NAMALWA (cell line): ENCODE measurements at regions not wholly inside any gene's neighbourhood (a gene's known extent, or its start where the extent isn't known, plus 50 kb on each side); places are given as distances from the start of the nearest gene placed in this dataset.

Experiments
- DNase-seq: peaks from one replicate; pipeline ENCODE4 v3.0.0-alpha.2; 2015; ENCODE audit warnings: low spot score

DNA sequence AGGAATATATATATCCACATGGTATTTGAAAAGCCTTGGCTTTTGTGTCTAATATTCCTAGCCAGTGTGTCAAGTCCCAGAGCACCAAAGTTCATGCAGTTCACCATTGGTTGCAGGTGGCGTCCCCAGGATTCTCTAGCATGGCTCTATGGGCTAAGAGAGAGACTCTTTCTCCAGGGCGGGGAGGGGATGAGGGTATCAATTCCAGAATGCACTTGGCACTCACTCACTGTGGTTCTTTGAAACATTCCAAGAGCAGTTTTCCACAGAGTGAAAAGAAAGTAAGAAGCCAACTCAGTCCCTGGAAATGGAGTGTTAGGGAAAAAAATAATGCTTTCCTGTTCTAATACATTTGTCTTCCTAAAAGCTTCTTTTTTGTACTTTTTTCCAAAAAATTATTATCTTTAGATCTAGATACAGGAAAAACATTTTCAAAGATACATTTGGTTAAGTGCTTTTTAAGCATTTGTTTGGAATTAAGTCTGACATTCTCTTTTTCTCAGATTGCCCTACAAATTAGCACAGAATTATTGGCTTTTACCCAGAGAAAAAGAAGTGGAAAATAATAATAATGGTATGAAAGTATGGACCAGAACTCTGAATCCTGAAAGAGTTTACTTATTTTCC is 239.9 kb downstream of the PAX3 start:
- no peak for DNase-seq

GRCh38 chr2:222057347-222058073 is 241.3 kb downstream of the PAX3 start:
- DNase-seq = peak; percentile 31

GRCh38 chr2:222055328-222055727 is 243.5 kb downstream of the PAX3 start:
- no peak for DNase-seq

DNA sequence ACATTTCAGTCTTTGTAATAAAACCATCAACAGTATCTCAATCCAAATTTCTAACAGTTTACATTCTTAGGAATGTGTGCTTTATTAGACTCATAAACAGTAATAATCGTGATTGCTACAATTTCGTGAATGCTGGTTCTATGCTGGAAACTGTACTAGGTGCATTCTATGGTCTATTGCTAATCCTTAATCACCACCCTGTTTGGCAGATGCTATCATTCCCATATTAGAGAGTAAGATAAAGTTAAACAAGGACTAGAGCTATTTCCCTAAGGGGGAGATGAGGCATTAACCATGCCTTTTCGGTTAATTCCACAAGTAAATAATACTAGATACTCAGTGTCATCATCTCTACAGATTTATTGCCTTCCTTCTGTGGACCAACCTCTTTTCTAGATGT is 244.0 kb downstream of the PAX3 start:
- no peak for DNase-seq

DNA sequence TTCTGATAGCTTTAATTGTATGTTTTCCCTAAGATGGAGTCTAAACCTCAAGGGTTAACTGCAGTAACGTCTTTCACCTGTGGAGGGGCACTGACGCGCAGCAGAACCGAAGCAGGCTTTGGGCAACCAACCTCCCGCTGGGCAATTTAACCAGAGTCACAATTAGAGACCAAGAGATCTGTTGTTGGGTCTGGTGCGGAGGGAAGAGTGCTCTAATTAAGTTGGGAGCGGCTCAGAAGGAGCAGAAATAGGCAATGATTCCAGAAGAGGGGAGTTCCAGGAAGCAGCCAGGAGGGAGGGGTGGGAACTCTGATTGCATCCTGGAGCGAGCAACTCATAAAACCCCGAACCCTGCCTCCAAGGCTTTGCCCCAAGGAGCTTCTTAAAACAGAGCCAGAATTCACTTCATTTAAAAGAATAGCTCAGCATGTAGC is 245.8 kb downstream of the PAX3 start:
- DNase-seq = peak; percentile 49

- no peak for DNase-seq
Measured at GRCh38 chr2:222050981-222051380, 247.8 kb downstream of the PAX3 start.

GRCh38 chr2:222049946-222050345 is 248.9 kb downstream of the PAX3 start:
- DNase-seq = no peak

GRCh38 chr2:222043897-222044296 is 254.9 kb downstream of the PAX3 start:
- DNase-seq = no peak

DNA sequence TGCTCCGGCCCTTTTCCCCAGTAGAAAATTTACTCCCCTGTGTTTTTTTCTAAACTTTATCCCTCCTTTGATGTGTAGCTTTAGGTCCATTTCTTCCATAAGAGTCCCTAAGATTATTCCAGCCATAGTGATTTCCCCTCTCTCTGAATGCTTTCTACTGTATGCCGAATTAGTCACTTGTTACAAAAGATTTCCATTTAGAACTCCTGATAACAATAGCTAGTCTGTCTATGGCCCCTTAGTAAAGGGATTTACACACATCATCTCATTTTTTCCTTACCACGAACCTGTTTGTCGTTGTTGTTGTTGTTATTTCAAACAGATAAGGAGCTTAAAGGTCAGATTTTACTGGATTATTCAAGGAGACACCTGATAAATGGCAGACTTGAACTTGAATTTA is 256.1 kb downstream of the PAX3 start:
- DNase-seq = no peak

- DNase-seq = no peak
Measured at GRCh38 chr2:222040333-222040732, 258.5 kb downstream of the PAX3 start.

DNA sequence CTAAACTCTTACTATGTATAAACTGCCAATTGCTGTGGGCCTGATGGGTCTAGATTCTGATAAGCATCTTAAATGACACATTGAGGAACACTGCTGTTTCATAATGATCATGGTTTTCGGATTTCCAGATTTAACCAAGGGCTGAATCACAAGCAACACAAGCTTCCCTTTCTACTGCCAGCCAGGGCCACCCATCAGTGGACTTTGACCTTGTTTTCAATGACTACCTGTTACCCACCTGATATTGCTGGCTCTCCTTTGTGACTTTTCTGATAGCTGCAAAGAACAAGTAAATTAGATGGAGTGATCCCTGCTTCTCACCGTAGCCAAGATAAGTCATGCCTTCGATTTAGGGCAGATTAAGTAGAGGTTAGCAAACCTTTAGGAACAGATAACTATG is 259.0 kb downstream of the PAX3 start:
- no peak for DNase-seq

- DNase-seq = peak; percentile 46
Measured at GRCh38 chr2:222038067-222038802, 260.6 kb downstream of the PAX3 start.

- no peak for DNase-seq
Measured at GRCh38 chr2:222037211-222037610, 261.6 kb downstream of the PAX3 start.

GRCh38 chr2:222034058-222034457 is 264.7 kb downstream of the PAX3 start:
- DNase-seq = no peak

DNA sequence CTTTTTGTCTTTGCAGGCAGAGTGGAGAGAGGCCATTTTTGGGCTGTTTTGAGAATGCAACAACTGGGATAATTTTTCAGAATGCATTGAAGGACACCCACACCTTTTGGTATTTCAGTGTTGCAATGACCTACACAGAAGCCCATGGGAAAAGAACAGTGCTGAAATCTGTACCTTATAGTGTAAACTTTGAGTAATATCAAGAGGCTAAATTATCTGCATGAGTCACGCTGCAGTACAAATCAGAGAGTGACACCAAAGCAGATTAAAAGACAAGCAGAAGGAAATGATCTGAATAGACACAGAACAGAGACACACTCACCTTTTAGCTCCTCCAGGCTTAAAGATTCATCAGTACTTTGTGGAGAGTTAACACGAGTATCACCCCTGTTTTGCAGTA is 265.3 kb downstream of the PAX3 start:
- DNase-seq = no peak

- no peak for DNase-seq
Measured at GRCh38 chr2:222025881-222026271, 272.9 kb downstream of the PAX3 start.

DNA sequence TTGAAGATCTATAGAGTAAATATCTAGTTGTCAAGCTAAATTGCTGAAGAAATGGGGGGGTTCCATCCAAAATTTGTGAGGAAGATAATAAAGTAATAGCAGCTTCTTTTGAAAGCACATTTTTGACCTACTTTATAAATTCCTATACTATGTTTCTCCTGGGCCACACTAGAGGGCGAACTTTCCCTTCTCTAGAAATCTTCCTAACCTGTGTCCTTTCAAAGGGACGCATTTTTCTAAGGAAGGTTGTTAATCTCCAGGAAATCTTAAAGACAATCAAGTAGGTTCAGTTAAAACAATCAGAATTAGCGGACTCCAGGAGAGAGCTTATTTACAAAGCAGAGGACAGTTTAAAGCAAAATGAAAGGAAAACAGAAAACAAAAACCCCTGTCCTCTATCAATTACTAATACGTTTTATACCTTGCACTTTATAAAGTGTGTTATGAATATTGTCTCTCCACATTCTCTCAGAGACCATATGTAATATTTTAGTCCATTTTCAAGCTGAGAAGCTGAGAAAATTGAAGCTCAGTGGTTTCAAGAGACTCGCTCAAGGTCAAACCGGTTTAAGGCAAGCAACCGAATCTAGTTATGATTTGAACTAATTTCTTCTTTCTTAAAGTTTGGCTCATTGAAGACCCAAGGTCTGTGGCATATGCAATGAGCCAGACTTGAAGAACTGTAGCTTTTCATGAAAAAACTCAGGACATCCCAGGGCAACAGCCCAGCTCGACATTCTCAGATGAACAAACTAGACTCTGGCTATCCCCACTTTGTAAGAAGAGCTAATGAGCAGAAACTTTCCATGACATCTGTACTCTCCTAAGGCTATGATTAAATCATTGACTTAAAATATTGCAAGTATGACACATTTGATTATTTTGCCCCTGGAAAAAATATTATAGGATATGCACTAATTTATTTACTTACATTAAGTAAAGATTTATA is 273.6 kb downstream of the PAX3 start:
- DNase-seq = peak; percentile 45

- no peak for DNase-seq
Measured at GRCh38 chr2:222017252-222017850, 281.4 kb downstream of the PAX3 start.

GRCh38 chr2:222013889-222014288 is 284.9 kb downstream of the PAX3 start:
- DNase-seq = no peak

DNA sequence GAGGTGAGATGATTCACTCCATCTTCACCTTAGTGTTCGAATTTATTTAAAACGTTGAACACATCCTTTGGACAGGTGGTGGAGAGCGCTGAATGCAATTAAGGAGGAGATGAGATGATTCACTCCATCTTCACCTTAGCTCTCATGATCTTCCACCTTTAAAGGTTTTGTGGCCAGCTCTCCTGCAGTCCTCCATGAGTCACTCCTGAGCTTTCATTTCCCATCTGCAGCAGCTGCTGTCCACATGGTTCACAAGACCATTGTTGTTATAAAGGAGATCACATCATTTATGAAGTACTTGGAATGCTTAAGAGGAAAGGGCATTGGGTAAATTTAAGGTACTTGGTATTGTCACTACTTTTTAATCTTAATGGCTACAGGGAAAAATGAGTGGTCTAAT is 298.5 kb downstream of the PAX3 start:
- no peak for DNase-seq

GRCh38 chr2:221999717-222000116 is 299.1 kb downstream of the PAX3 start:
- no peak for DNase-seq

DNA sequence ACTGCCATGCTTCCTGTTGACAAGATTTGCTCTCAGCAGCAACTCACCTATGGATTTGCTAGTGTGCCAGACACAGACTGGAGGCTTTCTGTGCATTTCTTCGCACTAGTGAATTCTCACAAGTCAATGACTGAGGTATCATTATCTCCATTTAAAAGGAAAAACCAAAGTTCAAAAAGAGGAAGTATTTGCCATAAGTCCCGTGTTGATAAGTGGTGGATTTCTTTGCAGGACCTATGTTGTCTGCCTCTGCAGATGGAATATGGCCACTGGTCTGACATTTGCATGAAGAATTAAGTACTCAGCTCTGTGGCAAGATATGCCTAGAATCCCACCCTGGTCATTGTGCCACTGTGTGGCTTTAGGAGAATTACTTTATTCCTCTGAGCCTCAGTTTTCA is 299.6 kb downstream of the PAX3 start:
- DNase-seq = no peak
